Hepatic stellate cell (primary cell): ENCODE measurements at regions not wholly inside any gene's neighbourhood (a gene's known extent, or its start where the extent isn't known, plus 50 kb on each side); places are given as distances from the start of the nearest gene placed in this dataset.

Experiments used
- DNase-seq: peaks from one replicate; pipeline ENCODE4 v3.0.0; 2011; ENCODE audit warnings: low spot score

DNA sequence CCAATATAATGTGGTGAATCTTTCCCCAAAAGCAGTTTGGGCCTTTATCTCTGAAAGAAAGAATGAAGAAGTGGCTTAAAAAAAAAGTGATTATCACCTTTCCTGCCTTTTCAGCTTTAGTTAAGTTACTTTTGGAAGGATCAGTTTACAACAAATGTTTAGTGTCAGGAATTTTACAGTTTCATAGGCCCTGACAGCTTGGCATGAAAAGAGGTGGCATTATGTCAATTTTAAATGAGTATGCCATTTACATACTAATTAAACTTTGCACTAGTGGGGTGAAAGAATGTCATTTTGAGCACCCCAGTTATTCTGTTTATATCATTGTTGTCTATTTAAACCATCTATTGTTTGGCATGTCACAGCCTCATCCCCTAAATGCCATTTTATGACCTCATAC, 763.5 kb upstream of the FANCL start:
- no peak for DNase-seq

DNA sequence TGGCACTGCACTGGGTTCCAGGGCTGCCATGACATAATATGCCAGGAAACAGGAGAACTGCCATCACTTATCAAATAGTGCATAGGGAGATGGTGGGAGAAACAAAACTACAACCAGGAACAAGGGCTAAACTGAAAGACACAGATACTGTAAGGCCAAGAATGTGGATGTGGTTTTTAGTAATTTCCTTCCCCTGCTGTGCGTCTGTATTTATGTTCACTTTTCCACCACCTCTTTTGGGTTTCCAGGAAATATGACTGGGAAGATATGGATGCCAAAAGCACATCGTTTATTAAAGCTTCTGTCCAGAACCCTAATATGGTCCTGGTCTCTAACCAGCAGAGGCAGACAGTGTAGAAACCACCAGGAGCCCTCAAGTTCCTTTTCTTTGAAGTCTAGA, 759.7 kb upstream of the FANCL start:
- DNase-seq, result no peak

DNA sequence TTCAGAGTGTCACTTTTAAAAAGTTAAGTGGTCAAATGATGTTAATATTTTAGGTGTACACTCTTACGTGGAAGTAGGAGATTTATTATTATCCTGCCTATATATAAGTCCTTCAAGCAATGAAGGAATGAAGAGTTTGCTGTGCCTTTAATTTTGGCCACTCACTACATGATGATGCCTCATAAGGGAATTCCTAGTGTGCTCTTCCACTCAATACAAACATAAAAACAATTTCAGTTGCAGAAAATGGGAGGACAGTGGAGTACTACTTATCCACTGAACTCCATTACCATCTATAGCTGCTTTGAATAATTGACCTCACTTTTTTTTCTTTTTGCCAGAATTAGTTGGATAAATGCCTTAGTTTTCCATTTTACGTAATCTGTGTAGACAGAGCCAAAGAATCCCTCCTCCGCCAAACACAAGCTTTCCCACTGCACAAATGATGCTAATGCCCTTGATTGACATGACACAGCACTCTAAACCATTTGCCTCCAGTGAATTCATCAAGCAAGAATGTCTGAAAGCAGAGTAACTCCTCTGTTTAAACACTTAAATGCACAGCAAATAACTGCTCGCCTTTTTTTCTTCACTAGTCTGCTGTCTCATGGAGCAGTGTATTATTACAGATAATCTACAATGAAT, 751.1 kb upstream of the FANCL start:
- DNase-seq, result no peak

DNA sequence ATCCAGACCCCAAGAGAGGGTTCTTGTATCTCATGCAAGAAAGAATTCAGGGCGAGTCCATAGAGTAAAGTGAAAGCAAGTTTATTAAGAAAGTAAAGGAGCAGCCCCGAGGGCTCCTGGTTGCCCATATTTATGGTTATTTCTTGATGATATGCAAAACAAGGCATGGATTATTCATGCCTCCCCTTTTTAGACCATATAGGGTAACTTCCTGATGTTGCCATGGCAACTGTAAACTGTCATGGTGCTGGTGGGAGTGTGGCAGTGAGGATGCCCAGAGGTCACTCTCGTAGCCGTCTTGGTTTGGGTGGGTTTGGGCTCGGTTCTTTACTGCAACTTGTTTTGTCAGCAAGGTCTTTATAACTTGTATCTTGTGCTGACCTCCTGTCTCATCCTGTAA, 750.2 kb upstream of the FANCL start:
- no peak for DNase-seq

DNA sequence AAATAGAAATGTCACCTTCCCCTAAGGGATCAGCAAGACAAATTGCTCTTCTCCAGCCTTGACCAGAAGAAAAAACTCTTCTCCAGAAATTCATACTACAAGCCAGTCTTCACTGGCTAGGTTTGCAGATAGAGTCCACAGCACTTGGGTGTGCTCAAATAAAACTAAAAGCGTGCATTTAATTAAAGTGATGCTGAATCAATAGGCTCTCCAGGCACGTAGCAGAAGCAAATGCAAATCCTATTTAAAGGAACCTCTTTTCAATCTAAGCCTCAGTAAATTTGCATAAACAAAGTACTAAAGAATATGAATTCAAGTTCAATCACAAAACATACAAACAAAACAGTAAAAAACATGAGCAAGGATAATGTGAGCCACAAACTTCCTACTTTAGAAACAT, 744.4 kb upstream of the FANCL start:
- no peak for DNase-seq

DNA sequence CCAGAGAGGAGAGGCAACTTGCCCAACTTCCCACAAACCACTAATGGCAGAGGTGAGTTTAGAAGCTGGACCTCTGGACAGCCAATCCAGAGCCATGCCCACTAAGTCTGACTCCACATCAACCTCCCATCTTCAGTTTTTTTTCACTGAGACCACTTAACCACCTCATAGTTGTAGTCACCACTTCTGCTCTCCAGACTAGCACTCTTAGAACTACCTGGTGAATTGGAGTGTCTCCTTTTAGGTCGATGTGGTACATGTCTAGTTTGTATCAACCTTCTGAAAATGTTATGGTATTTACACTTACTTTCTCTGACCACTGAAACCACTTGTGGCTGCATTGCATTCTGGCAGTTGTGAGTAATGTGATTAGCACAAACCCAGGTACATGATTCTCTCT, 743.6 kb upstream of the FANCL start:
- no peak for DNase-seq

DNA sequence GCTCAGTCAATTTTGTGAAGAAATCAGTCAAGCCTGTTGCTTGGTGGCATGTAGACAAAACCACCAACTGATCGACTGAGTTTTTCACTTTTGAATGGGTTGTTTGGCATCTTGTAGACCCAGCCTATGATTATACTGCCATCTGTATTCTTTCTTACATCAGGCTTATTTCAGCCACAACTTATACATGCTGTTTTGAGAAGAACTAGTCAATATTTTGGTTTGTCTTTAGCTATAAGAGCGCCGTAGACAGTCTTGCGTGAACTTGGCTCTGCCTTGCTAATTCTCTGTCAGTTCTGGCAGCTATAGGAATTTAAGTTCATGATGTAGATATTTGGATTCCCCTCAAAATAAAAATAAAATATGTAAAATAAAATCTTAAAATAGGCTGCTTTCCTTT, 742.0 kb upstream of the FANCL start:
- no peak for DNase-seq

DNA sequence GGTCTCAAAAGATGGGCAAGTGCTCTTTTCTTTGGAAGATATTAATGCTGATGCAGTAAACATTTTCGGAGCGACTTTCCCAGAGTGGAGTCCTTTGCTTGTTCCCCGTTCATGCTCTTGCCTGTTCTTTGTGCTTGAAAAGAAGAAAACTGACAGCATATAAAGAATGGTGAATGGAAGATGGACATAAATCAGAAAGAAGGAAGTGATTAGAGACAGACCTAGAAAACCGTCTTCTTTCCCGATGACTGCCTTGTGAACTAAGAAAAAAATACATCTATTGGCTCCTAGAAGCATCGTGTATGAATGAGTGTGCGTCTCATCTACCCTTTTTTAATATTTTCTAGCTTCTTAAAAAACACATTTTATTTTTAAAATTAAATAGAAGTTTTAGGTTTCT, 740.1 kb upstream of the FANCL start:
- DNase-seq, result no peak

DNA sequence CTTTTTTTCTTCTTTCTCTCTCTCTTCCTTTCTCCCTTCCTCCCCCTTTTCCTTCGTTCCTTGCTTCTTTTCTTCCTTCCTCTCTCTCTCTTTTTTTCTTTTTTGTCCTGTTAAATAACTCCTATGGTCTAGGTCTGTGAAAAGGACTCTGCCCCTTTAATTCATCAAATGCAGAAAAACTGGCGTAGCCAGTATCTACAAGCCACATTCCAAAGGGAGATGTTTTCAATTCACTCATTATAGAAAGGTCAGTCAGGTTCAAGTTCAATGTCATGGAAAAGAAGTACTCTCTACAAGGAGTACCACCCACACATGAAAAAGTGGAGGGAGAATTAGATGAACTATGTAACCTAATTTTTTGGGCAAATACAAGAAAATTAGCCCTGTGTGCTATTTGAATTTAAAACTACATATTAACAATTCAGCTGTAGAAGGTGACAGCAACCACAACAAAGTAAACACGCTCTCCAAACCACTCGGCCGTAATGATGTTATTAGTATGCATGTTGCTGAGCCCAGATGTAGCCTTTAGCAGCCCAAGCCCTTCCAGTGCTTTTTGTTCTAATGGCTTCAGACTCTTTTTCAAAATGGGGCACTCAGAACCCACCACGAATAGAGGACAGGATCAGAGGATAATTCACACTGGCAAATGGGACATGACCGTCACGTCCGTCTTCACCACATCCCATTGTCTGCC, 735.4 kb upstream of the FANCL start:
- DNase-seq, result no peak

DNA sequence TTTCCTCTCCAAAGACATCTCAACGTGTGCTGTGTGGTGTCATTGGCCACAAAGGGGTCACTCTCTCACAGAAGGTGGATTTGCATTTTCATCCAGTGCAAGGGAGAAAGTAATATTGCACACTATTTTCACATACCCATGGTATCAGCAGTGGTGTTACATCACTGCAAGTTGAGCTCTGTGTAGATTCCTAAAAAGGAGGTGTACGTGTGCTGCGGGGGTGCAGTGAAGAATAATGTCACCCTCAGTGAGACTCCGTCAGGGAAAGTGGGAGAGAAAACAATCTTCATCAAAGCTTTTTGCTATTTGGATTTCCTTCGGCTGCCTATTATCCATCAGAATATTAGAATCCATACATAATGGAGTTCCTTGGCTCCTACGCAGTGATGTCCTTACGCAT, 733.8 kb upstream of the FANCL start:
- DNase-seq, result no peak

DNA sequence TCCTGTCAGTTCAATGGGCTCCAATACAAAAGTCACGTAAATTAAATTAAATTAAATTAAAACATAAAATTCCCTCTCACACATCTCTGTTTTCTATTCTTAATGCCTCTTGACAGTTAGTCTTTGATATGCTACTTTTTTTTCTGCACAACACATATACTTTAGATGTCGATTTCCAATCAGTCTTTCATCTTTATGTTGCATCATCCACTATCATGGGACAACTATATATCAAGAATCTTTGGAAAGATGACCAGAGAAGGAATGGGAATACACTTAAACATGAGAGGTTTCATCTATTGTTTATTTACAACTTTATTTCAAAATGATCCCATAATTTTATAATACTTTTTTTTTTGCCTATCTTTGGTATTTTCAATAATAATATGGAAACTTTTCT, 733.3 kb upstream of the FANCL start:
- no peak for DNase-seq

DNA sequence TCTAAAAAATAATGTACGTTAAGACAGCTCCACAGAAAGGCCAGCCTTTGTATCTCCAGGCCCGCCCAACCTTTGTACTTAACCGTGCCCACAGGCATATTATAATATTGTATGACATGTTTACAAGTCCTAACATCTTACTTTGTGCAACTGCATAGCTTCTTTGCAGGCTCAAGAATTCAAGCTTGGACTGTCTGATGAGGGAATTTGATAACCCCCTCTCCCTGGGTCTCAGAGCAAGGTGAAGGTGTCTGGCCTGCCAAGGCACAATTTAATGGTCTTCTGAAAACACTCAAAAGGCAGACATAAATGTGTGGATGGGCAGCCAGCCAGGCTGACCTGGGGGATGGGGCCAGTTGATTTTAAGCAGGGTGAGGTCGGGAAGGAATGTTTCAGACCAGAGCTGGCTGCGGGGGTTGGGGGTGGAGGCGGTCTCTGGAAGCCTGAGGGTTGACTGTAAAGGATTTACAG, 732.7 kb upstream of the FANCL start:
- DNase-seq, result no peak

DNA sequence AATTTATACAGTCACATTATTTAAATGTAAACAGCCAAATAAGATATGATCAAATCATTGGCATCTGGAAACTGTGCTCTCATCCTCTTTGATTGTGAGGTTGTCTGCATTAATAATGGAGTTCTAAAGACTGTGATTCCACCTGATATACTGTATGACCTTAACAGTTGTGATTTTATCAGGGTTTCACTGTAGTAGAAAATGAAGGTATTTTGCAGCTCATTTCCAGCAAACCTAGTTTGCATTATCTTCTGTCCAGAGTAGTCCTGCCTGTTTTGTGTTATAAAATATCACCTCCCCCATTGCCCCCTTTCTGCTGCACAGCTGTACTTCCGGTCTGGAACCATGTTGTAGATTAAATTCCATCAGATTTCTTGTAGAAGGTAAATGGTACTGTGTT, 731.6 kb upstream of the FANCL start:
- DNase-seq, result no peak

DNA sequence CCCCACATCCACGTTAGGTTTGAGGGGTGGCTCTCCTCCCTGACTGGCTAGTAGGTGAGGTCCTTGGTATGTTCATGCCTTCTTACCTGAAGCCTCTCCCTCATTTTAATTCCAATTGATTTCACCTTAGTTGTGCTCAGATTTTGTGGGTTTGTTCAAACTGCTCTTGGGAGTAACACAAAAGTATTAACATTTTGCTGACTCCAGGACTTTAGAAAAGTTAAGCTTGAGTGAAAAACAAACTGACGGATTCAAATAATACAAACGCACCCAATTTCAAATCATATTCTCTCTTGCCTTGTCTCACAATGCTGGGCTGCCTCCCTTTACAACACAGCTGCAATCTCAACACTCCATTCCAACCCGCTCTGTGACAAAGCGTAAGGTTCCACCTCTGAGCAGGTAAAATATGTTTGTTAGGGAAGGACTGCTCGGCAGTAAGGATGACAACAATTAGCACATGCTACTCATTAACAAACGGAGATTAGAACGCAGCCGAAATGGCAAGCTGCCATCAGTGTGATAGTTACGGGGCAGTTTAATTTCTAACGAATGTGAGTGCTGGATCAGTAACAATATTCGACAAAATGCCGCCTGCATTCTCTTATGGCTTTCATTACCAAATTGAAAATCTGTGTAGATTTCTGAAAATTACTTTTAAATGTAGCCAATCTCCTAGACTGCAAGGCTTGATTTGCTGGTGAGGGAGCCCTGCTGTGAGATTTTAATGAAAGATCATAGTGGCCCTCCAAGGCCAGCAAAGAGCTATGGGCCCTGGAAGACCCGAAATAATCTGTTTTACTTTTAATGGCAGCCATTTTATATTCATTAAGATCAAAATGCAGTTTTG, 730.6 kb upstream of the FANCL start:
- DNase-seq, result no peak

DNA sequence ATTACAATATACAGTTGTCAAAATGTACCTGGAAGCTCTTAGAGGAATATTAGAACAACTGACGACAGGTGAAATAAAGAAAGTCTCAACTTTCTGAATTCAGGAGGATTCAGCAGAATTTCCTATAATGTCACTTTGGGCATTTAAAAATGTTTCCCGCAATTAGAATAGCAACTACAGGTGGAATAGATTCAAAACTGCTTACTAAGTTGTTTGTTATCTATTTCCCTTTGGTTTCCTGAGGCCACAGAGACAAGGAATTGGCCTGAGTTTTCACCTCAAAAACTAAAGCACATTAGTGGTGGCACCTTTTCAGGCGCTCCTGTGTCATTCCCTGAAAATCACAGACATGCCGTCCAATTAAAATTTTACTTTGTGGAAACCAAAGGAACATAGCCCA, 729.2 kb upstream of the FANCL start:
- DNase-seq, result no peak

DNA sequence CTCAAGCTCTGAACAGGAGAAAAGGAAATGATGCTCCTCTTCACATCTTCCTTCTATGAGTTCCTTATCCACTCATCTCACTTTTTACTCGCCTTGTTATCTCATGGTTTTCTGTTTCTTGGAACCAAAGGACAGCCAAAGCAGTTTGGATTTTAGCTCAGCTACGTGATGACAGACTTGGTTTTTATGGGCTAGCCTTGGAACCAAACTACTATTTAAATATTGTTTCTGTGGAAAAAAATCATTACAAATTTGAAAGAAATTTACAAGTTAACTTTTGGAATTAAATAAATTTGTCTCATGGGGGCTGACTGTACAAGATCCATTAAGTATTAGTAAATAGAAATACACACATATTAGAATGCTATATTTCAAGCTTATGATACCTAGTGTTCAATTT, 727.8 kb upstream of the FANCL start:
- DNase-seq, result no peak

DNA sequence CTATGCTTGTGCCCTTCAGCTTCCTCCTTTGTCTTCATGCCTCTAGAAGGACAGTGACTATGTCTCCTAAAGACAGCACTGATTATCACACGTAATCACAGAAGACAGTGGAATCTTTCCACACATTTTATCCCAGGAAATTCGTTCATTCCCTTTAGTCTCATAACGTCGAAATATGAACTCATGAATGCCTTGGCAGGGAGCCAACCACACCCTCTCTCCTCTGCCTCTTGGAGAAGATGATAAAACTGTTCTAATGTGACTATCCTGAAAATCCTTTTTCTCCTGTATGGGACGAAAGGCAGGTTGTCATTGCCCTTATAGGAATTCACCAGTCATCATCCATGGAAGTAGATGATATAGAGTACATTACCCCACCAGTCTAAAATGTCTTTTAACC, 726.6 kb upstream of the FANCL start:
- no peak for DNase-seq

DNA sequence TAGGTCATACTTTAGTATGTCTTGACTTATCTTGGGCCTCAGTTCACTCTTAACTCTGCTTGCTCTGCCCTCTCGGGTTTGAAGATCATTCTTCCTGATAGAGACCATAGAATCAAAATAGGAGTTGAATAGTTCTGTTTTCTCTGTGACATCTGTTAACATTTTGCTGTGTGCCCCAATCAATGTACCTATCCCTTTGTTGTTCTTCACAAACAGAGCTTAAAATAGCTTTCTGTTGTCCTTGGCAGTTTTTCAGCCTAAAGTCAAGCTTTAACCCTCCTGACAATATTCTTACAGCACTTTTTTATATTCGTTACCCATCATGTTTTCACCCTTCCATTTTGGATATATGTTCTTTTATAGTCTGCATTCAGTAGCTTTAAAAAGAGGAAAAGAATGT, 724.5 kb upstream of the FANCL start:
- DNase-seq, result no peak

DNA sequence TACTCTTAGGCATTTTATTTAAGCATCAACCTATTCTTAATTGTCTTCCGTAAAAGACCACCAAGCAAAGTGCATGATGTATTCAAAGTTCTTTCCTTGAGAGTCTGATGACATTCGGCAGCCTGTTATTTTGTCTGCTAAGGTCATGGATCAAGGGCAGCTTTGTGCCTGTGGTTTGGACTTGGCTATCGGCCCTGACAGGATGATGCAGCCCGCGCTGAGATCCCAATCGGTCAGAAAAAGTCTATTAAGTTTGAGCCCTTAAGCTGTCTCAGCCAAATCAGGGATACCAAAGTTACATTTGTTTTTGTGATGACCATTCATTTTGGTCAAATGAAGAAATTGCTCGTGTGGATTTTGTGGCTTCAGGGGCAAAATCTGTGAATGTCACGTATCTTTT, 718.9 kb upstream of the FANCL start:
- no peak for DNase-seq

DNA sequence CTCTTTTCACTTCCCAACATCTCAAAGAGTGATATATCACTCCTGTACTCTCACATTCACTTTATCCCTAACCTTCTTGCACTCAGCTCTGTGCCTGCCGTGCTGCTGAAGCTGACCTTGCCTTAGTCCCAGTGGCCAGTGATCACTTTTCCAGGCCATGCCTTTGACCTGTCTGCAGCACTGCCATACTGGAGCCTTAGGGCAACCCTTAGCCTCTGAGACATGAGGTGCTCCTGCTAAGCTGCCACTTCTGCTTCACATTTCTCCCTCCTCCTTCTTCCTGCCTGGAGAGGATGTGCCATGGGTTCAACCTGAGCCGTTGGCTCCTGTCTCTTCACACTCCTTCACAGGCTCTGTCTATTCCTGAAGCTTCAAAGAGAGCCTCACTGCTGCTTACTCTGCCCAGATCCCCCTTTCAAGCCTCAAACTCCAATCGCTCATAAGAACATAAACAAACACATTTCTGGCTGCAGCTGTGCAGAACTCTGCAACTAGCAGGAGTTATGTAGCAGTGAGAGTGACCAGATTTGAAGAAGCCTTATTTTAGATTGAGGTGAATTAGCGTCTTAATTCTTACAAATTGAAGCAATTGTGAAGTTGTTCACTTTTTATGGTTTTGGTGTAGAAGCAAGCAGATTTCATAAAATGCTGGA, 716.2 kb upstream of the FANCL start:
- DNase-seq, result no peak

DNA sequence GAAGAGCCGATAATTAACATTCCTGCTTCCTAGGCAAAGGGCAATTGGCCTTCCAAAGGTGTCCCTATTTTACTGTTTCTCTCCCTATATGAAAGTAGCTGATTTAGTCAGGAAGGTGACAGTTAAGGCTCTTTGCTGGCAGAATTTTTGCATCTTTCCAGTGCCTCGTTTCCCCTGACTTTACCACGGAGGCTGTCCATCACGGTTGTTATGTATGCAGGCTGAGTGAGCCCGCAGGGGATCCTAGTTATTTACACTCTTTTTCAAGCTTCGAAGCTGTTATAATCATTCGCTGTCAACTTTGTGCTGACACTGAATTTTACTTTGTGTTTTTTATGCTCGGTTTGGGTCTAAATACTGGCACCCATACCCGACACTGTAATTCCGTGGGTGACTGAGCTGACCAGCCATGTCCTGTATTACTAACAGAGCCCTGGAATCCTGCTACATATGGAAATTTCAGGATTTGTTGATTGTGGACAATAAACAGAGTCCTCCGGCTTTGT, 713.8 kb upstream of the FANCL start:
- no peak for DNase-seq

DNA sequence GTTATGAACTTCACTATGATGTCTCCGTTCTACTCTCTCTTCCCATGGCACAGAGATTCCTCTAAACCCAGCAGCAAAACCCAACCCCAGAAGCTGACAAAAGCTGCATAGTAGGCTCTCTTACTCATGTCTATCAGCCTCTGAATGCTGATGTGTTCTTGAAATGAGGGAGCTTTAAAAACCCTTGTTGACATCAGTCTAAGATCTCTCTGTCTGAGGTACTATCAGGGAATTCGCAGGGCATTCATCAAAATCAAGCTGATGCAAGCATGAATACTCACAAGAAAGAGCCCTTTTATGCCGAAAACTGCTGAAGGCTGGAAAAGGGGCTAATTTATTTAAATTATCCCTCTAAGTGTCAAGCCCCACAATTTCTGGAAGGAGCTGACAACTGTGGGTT, 710.6 kb upstream of the FANCL start:
- no peak for DNase-seq
